Activated CD4-positive, alpha-beta T cell treated with anti-CD3 and anti-CD28 coated beads for 24 hours (primary cell): ENCODE measurements at regions not wholly inside any gene's neighbourhood (a gene's known extent, or its start where the extent isn't known, plus 50 kb on each side); places are given as distances from the start of the nearest gene placed in this dataset.
"Not testable (repeated sequence)": the region's sequence is repeated elsewhere in the genome, so short reads cannot be mapped to it uniquely, and the experiment has no call there.

Experiments
- DNase-seq, 2 donors: peaks; one replicate each; pipeline ENCODE4 v3.0.0-alpha.2; 2020; ENCODE audit warnings: low read depth in 2 of 2

GRCh38 chr6:137623293-137623692 is 129.1 kb upstream of the OLIG3 start:
- no peak for DNase-seq

GRCh38 chr6:137625100-137625661 is 131.0 kb upstream of the OLIG3 start:
- DNase-seq = no peak

GRCh38 chr6:137625808-137626207 is 131.6 kb upstream of the OLIG3 start:
- DNase-seq = no peak

GRCh38 chr6:137630666-137631065 is 136.5 kb upstream of the OLIG3 start:
- no peak for DNase-seq

- no peak for DNase-seq
Measured at GRCh38 chr6:137631323-137631722, 137.1 kb upstream of the OLIG3 start.

- not testable (repeated sequence) for DNase-seq
Measured at GRCh38 chr6:137634177-137634576, 140.0 kb upstream of the OLIG3 start.

- no peak for DNase-seq
Measured at GRCh38 chr6:137637121-137637520, 142.9 kb upstream of the OLIG3 start.

- no peak for DNase-seq
Measured at GRCh38 chr6:137638926-137639706, 144.9 kb upstream of the OLIG3 start.

- DNase-seq = no peak
Measured at GRCh38 chr6:137640086-137640485, 145.9 kb upstream of the OLIG3 start.

- peak; percentile 30 to 38 for DNase-seq
Measured at GRCh38 chr6:137641474-137642077, 147.4 kb upstream of the OLIG3 start.

GRCh38 chr6:137643210-137643609 is 149.0 kb upstream of the OLIG3 start:
- not testable (repeated sequence) for DNase-seq

- not testable (repeated sequence) for DNase-seq
Measured at GRCh38 chr6:137643644-137644043, 149.4 kb upstream of the OLIG3 start.

GRCh38 chr6:137645850-137646249 is 151.7 kb upstream of the OLIG3 start:
- DNase-seq = no peak

GRCh38 chr6:137646484-137646883 is 152.3 kb upstream of the OLIG3 start:
- no peak for DNase-seq

- DNase-seq = no peak
Measured at GRCh38 chr6:137647762-137648447, 153.7 kb upstream of the OLIG3 start.

- DNase-seq = no peak
Measured at GRCh38 chr6:137650720-137651119, 156.5 kb upstream of the OLIG3 start.

- no peak for DNase-seq
Measured at GRCh38 chr6:137651178-137651577, 157.0 kb upstream of the OLIG3 start.

- DNase-seq = no peak
Measured at GRCh38 chr6:137651591-137652335, 157.6 kb upstream of the OLIG3 start.

GRCh38 chr6:137652961-137653705 is 158.9 kb upstream of the OLIG3 start:
- no peak for DNase-seq

GRCh38 chr6:137653706-137654059 is 159.5 kb upstream of the OLIG3 start:
- DNase-seq = no peak

GRCh38 chr6:137654365-137654981 is 160.3 kb upstream of the OLIG3 start:
- no peak for DNase-seq
